ENCODE measurements at regions not wholly inside any gene's neighbourhood (a gene's known extent, or its start where the extent isn't known, plus 50 kb on each side); places are given as distances from the start of the nearest gene placed in this dataset.

DNA sequence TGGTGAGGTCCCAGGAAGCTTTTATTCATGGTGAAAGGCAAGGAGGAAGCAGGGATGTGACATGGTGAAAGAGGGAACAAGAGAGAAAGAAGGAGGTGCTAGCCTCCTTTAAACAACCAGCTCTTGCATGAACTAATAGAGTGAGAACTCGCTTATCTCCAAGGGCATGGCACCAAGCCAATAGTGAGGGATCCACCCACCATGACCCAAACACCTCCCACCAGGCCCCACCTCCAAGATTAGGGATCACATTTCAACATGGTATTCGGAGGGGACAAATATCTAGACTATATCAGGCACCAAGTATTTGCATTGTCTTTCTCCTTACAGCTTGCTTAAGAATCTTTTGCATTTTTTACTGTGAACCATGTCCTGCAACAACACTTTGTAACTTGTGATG is 91.9 kb upstream of the DHRS4 start:
- TF ChIP-seq POLR2A (IDR thresholded peaks at IDR 0.05; ENCODE audit: low read length) (no peak), RNF2 (IDR thresholded peaks at IDR 0.05; ENCODE audit: borderline replicate concordance, low read depth) (no peak), JUNB (IDR thresholded peaks at IDR 0.05) (no peak), CTCF (IDR thresholded peaks at IDR 0.05) (no peak)
